OCI-LY3 (cell line): ENCODE measurements at regions not wholly inside any gene's neighbourhood (a gene's known extent, or its start where the extent isn't known, plus 50 kb on each side); places are given as distances from the start of the nearest gene placed in this dataset.

Experiments
- H2AFZ ChIP-seq: fragments of 200-600, 300-600 bp; shearing (Covaris generic); 2 replicates; pipeline ENCODE4 v1.6.0; 2014; ENCODE audit warnings: antibody characterized with exemption, low read depth, low read length
- H3K27ac ChIP-seq: fragments of 200-600, 300-600 bp; sonication (generic); 2 replicates; pipeline ENCODE4 v1.5.1; 2014; ENCODE audit warnings: mild to moderate bottlenecking, low read length, moderate library complexity, mixed read lengths
- H3K27me3 ChIP-seq: fragments of 200-600, 300-600 bp; sonication (generic); 2 replicates; pipeline ENCODE4 v1.6.1; 2014; ENCODE audit warnings: low read depth, low read length, mixed read lengths
- H3K36me3 ChIP-seq: fragments of 200-600, 300-600 bp; sonication (generic); replicated peaks from 2 replicates; pipeline ENCODE3; 2014; ENCODE audit warnings: low read depth, low read length, mixed read lengths
- H3K4me1 ChIP-seq: fragments of 300-600, 200-600 bp; sonication (generic); 2 replicates; pipeline ENCODE4 v1.6.1; 2014; ENCODE audit warnings: low read length, mixed read lengths
- H3K4me2 ChIP-seq: fragments of 200-600, 300-600 bp; sonication (generic); 2 replicates; pipeline ENCODE4 v1.6.1; 2014; ENCODE audit warnings: low read length, mixed read lengths
- H3K4me3 ChIP-seq: fragments of 300-600, 200-600 bp; sonication (generic); 2 replicates; pipeline ENCODE4 v1.5.1; 2014; ENCODE audit warnings: antibody characterized with exemption, mild to moderate bottlenecking, low read length, moderate library complexity
- H3K79me2 ChIP-seq: fragments of 300-600, 200-600 bp; shearing (Covaris generic); 2 replicates; pipeline ENCODE4 v1.6.1; 2014; ENCODE audit warnings: mild to moderate bottlenecking, low read length, mixed read lengths
- H3K9ac ChIP-seq: fragments of 300-600, 200-600 bp; shearing (Covaris generic); 2 replicates; pipeline ENCODE4 v1.6.0; 2014; ENCODE audit warnings: mild to moderate bottlenecking, low read length, moderate library complexity
- H3K9me3 ChIP-seq: fragments of 200-600, 300-600 bp; shearing (Covaris generic); 2 replicates; pipeline ENCODE4 v1.6.1; 2014; ENCODE audit warnings: low read length, mixed read lengths; ENCODE audit not compliant: insufficient read depth
- H4K20me1 ChIP-seq: fragments of 200-600, 300-600 bp; sonication (generic); 2 replicates; pipeline ENCODE4 v1.6.1; 2016; ENCODE audit warnings: low read length, mixed read lengths; ENCODE audit not compliant: insufficient read depth
- CTCF ChIP-seq: fragments of 200-600, 300-600 bp; sonication (generic); IDR thresholded peaks from 2 replicates; pipeline ENCODE4 v1.5.1; 2014; ENCODE audit warnings: antibody characterized with exemption, low read length, low read depth
- EZH2phosphoT487 ChIP-seq: fragments of 200-600 bp; shearing (Covaris generic); IDR thresholded peaks from 2 replicates; pipeline ENCODE4 v1.6.1; 2018; ENCODE audit warnings: antibody characterized with exemption, mixed run types, low read depth

- Histone ChIP-seq H3K9me3 (no peaks in the 10 kb centered on the region), H3K4me3 (no peak overlapping the region), H3K4me1 (peaks cover 46% of the 10 kb centered on the region), H3K4me2 (no peak overlapping the region; the same call in 1 of the 2 replicates), H4K20me1 (no peaks in the 10 kb centered on the region), H3K27me3 (no peaks in the 10 kb centered on the region), H2AFZ (no peak overlapping the region), H3K36me3 (no peaks in the 10 kb centered on the region), H3K79me2 (no peaks in the 10 kb centered on the region), H3K27ac (no peak overlapping the region), H3K9ac (no peak overlapping the region)
- no peak for TF ChIP-seq EZH2phosphoT487
- TF ChIP-seq CTCF, result no peak
These were observed 541.1 kb downstream of the DNAH5 start for GRCh38 chr5:13403351-13403750.

DNA sequence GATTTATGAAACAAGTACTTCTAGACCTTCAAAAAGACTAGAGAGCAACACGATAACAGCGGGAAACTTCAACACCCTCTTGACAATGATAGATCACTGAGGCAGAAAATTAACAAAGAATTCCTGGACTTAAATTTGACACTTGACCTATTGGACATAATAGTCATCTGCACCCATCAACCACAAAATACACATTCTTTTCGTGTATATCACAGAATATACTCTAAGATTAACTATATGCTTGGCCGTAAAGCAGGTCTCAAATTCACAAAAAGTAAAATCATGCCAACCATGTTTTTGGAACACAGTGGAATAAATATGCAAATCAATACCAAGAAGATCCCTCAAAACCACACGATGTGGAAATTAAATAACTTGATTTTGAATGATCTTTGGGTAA is 559.4 kb downstream of the DNAH5 start:
- Histone ChIP-seq H3K79me2 (no peaks in the 10 kb centered on the region), H3K27ac (no peak overlapping the region), H3K4me3 (no peak overlapping the region), H4K20me1 (no peaks in the 10 kb centered on the region), H3K36me3 (no peaks in the 10 kb centered on the region), H3K9ac (no peak overlapping the region), H3K27me3 (no peaks in the 10 kb centered on the region), H3K4me2 (no peak overlapping the region), H3K9me3 (no peaks in the 10 kb centered on the region), H2AFZ (no peak overlapping the region), H3K4me1 (no peaks in the 10 kb centered on the region)
- TF ChIP-seq CTCF (no peak), EZH2phosphoT487 (no peak)

DNA sequence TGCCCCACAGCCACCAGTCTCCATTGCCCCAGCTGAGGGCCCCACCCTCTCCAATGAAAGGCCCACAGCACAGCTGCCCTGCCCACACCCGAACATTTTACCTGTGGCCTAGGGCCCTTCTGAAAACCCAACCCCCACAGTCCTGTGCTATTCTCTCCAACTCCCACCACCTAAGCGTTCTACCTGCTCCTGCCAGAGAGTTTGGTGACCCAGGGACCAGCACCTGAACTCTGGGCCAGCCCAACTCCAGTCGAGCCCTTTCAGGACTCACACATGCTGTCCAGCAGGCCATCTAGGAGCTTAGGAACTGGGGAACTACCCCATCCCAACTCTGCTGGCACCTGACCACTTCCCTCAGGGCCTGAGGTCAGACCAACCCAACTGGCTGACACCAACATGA is 562.3 kb downstream of the DNAH5 start:
- no peak overlapping the region for H3K4me3 ChIP-seq
- no peaks in the 10 kb centered on the region for H3K79me2 ChIP-seq
- no peaks in the 10 kb centered on the region for H3K4me1 ChIP-seq
- no peak overlapping the region for H3K4me2 ChIP-seq
- H3K27me3 ChIP-seq, result no peaks in the 10 kb centered on the region
- TF ChIP-seq CTCF, result no peak
- TF ChIP-seq EZH2phosphoT487, result no peak
- H4K20me1 ChIP-seq, result no peaks in the 10 kb centered on the region
- H3K27ac ChIP-seq, result no peak overlapping the region
- no peaks in the 10 kb centered on the region for H3K9me3 ChIP-seq
- H3K36me3 ChIP-seq, result no peaks in the 10 kb centered on the region
- H3K9ac ChIP-seq, result no peak overlapping the region
- H2AFZ ChIP-seq, result no peak overlapping the region

DNA sequence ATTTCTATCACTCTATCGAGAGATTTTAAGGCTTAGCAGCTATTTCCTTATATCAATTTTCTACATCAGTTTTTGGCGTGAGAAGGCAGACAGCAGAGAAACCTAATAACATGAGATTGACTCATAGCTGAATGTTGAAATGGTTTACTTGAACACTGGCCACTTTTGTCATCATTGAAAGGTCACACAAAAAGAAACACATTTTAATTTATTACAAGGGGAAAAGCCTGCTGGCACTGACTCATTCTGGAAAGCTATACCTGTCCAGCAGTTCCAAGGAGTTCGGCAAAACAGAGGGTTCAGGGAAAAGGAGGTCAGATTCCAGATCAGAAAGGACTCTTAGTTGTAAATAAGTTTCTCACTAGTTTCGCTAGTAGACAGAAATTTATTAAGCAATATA is 566.4 kb downstream of the DNAH5 start:
- Histone ChIP-seq H4K20me1 (no peaks in the 10 kb centered on the region), H3K4me1 (no peaks in the 10 kb centered on the region), H3K9me3 (no peaks in the 10 kb centered on the region), H3K36me3 (no peaks in the 10 kb centered on the region), H3K27me3 (no peaks in the 10 kb centered on the region), H3K79me2 (no peaks in the 10 kb centered on the region), H3K4me2 (no peak overlapping the region), H2AFZ (no peak overlapping the region), H3K9ac (no peak overlapping the region), H3K27ac (no peak overlapping the region), H3K4me3 (no peak overlapping the region)
- TF ChIP-seq CTCF, result no peak
- TF ChIP-seq EZH2phosphoT487, result no peak
